GM18498 (cell line): ENCODE measurements at regions not wholly inside any gene's neighbourhood (a gene's known extent, or its start where the extent isn't known, plus 50 kb on each side); places are given as distances from the start of the nearest gene placed in this dataset.
"Not testable (repeated sequence)": the region's sequence is repeated elsewhere in the genome, so short reads cannot be mapped to it uniquely, and the experiment has no call there.

Source experiments
- ATAC-seq: cut with Tn5 transposase; IDR thresholded peaks from one replicate; pipeline ENCODE4 v1.9.1; 2021; ENCODE audit warnings: mild to moderate bottlenecking, moderate library complexity; ENCODE audit not compliant: unreplicated experiment

DNA sequence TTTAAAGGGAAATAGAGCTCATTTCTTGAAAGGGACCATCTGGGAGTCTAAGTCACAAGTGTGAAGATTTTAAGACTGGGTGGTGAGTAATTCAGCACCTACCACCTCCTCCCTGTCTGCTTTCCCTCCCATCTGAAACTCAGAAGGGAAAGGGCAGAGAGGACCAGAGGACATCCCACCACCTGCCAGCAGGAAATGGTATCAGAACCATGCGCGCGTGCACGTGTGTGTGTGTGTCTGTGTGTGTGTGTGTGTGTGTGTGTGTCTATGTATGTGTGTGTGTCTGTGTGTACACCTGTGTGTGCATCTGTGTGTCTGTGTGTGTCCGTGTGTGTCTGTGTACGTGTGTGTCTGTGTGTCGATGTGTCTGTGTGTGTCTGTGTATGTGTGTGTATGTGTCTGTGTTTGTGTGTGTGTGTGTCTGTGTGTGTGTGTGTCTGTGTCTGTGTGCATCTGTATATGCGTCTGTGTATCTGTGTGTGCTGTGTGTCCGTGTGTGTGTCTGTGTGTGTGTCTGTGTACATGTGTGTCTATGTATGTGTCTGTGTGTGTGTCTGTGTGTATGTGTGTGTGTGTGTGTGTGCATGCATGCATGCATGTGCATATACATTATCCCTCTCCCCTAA lies 76.8 kb downstream of the ZFP36L2 start:
- peak; percentile 44 for ATAC-seq

DNA sequence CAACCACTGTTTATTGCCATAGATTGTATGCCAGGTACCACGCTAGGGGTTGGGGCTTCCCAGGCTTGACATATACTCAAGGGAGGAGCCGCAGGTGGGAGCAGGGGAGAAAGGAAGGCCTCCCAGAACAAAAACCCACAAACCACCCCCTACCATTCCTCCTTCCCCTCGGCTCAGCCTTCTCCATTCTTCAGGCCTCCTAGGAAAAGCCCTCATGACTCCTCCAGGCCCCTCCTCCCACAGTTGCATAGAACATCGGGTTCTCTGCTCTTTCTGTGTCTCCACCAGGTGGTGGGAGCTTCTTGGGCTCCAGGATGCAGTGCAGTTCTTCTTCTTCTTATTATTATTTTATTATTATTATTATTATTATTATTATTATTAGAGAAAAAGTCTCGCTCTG lies 80.3 kb downstream of the ZFP36L2 start:
- no peak for ATAC-seq

DNA sequence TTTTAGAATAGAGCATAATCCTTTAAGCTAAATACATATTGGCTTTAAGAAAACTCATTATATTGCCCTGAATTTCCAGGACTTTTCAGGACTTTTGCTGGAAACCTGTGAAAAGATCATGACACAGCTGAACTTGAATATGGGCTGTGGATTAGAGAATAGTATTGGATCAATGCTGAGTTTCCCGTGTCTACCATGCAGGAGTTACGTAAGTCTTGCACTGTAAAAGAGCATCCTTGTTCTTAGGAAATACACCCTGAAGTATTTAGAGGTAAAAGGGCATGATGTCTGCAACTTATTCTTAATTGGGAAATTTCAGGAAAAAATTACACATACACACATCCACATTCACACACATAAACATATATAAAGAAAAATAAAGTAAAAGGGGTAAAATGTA lies 82.1 kb downstream of the ZFP36L2 start:
- ATAC-seq: no peak

DNA sequence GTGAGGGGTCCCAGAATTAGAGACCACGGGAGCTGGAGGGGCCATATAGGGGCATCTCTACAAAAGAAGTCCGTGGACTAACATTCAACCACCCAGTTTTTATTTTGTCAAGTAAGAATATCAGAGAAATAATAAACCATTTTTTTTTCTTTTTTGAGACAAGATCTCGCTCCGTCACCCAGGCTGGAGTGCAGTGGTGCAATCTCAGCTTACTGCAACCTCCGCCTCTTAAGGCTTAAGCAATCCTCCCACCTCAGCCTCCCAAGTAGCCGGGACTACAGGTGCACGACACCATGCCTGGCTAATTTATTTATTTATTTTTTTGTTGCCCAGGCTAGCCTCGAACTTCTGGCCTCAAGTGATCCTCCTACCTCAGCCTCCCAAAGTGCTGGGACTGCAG lies 82.7 kb downstream of the ZFP36L2 start:
- ATAC-seq: no peak

GRCh38 chr2:43142921-43143438 lies 83.4 kb downstream of the ZFP36L2 start:
- ATAC-seq: no peak

DNA sequence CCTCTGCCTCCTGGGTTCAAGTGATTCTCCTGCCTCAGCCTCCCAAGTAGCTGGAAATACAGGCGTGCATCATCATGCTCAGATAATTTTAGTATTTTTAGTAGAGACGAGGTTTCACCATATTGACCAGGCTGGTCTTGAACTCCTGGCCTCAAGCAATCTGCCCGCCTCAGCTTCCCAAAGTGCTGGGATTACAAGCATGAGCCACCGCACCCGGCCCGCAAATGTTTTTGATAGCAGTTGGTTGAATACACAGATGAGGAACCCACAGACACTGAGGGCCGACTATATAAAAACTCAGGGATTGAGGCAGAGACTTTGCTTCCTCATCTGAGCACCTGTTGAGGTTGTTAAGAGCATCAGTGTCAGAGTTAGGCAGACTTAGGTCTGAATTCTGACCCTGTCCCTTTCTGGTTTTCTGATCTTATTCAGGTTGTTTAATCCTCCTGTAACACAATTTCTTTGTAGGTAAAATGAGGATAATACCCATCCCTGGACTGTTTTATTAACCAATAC lies 84.7 kb downstream of the ZFP36L2 start:
- not testable (repeated sequence) for ATAC-seq

- ATAC-seq: no peak
These were observed 86.3 kb downstream of the ZFP36L2 start for GRCh38 chr2:43139996-43140621.

DNA sequence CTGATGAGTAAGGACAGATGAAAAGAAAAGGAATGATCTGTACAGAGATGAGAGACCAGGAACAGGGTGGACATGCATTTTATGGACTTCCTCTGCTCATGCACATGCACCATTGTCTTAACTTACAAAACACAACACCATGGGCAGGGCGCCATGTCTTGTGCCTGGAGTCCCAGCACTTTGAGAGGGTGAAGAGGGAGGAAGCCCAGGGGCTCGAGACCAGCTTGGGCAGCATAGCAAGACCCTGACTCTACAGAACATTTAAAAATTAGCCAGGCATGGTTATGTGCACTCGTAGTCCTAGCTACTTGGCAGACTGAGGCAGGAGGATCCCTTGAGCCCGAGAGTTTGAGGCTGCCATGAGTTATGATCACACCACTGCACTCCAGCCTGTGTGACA lies 86.9 kb downstream of the ZFP36L2 start:
- no peak for ATAC-seq

- no peak for ATAC-seq
These were observed 88.0 kb downstream of the ZFP36L2 start for GRCh38 chr2:43138441-43138840.

GRCh38 chr2:43136876-43137275 lies 89.5 kb downstream of the ZFP36L2 start:
- no peak for ATAC-seq

GRCh38 chr2:43136011-43136799 lies 90.2 kb downstream of the ZFP36L2 start:
- ATAC-seq: no peak

GRCh38 chr2:43135583-43135982 lies 90.8 kb downstream of the ZFP36L2 start:
- no peak for ATAC-seq

- no peak for ATAC-seq
These were observed 91.9 kb downstream of the ZFP36L2 start for GRCh38 chr2:43134571-43134889.

GRCh38 chr2:43133708-43134570 lies 92.5 kb downstream of the ZFP36L2 start:
- no peak for ATAC-seq

- ATAC-seq: no peak
These were observed 93.1 kb downstream of the ZFP36L2 start for GRCh38 chr2:43133336-43133707.

GRCh38 chr2:43132683-43133301 lies 93.6 kb downstream of the ZFP36L2 start:
- no peak for ATAC-seq

DNA sequence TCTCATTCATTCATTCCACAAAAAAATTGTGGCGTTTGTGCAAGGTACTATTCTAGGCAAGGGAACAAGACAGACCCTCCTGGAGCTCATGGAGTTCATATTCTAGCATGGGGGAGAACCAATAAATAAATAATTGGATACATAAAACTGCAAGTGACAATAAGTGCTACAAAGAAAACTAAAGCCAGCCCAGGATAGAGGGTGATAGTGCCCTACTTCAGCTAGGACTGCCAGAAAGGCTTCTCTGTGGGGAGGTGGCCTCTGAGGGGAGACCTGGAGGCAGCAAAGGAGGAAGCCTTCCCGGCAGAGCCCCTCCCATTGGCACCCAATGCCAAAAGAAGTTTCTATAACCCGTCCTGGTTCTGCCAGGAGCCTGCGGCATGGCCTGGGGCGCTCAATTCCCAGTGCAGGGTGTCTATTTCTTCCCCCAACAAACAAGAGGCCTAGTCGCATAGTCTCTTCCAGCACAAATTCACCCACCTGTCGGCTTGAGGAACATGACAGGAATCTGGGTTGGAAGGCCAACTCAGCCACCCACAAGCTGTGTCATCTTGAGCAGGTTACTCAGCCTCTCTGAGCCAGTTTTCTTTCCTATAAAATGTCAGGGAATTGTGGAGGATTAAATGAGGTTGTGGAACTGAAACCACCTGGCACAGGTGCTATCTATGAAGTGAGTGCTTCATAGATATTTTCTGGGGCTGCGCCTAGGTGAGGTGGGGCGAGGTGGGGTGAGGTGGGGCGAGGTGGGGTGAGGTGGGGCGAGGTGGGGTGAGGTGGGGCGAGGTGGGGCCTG lies 94.3 kb downstream of the ZFP36L2 start:
- ATAC-seq: no peak

DNA sequence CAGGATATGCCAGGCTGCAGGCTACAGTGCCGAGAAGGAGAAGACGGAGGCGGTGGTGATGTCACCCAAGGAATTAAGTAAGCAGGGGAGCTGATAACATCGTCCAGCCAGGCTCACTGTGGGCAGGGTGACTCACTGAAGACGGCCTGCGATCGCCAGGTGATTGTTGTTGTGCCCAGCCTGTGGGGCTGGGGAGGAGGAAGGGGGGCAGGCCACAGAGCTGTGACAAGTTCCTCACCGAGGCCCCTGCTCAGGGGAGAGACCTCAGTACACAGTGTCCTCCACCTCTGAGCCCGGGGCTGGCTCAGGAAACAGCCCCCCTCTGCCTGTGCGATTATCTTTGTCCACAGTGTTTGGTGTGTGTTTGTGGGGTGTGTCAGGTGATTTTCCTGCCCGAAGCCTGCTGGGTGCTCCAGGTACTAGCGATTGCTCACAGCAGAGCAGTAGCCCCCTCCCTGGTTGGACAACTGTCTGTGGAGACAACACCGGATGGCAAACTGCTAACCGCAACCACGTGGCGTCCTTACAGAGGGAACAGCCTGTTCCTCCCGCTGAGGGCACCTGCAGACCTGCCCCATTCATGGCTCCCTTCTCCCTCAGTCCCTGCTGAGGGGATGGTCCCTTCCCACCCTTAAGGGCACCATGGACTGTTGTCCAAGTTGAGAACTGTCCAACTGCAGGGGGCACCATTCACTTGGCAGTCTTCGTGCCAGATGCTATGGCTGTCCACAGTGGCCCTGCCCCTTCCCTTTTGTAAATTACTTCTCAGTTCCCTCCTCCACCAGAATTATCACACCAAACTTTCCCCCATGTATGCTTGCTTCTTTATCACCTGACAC lies 95.1 kb downstream of the ZFP36L2 start:
- ATAC-seq: peak; percentile 53

DNA sequence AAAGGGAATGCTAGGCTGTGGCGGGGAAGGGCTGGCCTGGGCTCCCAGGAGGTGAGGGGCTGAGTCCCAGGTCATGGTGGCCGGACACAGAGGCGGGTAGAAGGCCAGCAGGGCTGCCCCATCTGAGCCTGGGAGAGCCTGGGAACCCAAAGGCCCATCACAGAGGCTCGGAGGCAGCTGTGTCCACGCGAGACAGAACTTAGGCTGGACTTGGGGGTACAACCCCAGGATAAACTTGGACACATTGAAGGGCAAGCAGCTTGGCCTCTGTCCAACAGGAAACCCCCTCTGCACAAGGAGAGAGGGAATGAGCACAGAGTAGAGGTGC lies 95.9 kb downstream of the ZFP36L2 start:
- ATAC-seq: no peak
